HL-60 (cell line): ENCODE measurements at regions not wholly inside any gene's neighbourhood (a gene's known extent, or its start where the extent isn't known, plus 50 kb on each side); places are given as distances from the start of the nearest gene placed in this dataset.

ENCODE experiments used
- DNase-seq, 2 experiments: peaks; one replicate each; pipeline ENCODE4 v3.0.0-alpha.2; 2010 to 2020; ENCODE audit warnings: low read depth in 1 of 2, low spot score in 1 of 2
- H3K27ac ChIP-seq: fragments of 250-450 bp; sonication (Bioruptor Pico); replicated peaks from 2 replicates; pipeline ENCODE4 v1.5.1; 2020; ENCODE audit warnings: mild to moderate bottlenecking, moderate library complexity
- H3K27me3 ChIP-seq: fragments of 250-450 bp; sonication (Bioruptor Pico); 2 replicates; pipeline ENCODE4 v1.5.1; 2021; ENCODE audit warnings: mild to moderate bottlenecking, moderate library complexity; ENCODE audit not compliant: insufficient read depth, poor library complexity, severe bottlenecking
- H3K4me3 ChIP-seq: replicated peaks from 2 replicates; pipeline ENCODE4 v1.5.1; 2011; ENCODE audit warnings: mild to moderate bottlenecking, control low read depth, low read length; ENCODE audit not compliant: insufficient read depth
- GABPA ChIP-seq: IDR thresholded peaks from 2 replicates; pipeline ENCODE4 v1.6.1; 2012; ENCODE audit warnings: low read depth
- POLR2AphosphoS5 ChIP-seq: IDR thresholded peaks from 2 replicates; pipeline ENCODE4 v1.6.1; 2012; ENCODE audit warnings: low read depth
- SPI1 ChIP-seq: IDR thresholded peaks from 2 replicates; pipeline ENCODE4 v1.6.1; 2012; ENCODE audit warnings: low read depth, mild to moderate bottlenecking, borderline replicate concordance
- TF ChIP-seq, protein P1 (sequence below): IDR thresholded peaks from 2 replicates; pipeline ENCODE4 v1.6.1; 2012; ENCODE audit warnings: low read depth; ENCODE audit not compliant: insufficient replicate concordance
- TF ChIP-seq, protein P2 (sequence below): IDR thresholded peaks from one replicate; pipeline ENCODE4 v1.5.1; 2011; ENCODE audit warnings: low read length, control low read depth, inconsistent platforms; ENCODE audit not compliant: insufficient read depth

DNA sequence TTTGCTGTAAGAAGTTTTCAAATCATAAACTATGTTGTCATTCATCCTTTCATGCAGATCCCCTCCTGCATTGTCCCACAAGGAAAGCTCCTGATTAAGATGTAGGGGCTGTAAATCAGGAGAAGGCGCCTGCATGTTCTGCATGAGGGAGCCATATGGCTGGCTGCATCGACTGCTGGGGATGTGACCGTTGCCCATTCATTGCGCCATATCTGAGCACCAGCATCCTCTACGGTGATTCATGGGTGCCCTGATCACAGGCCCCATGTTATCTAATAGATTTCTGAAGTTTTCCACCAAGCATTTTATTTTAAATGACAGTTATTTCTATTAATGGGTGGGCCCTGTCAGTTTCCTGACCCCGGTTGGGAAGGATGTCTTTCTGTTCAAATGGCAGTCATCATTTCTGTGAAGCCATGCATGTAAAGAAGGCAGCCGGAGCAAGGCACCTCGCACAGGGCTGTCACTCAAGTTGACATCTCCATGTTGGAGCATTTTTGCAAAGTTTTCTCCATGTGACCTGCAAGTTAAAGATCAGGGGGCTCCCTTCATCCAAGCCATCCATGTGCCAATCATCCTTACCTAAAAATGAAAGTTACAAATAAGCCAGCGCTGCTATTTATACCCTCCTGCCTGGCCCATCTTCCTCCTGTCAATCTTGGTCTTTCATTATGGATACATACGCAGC, 128.8 kb downstream of the TEX36 start:
- no peak overlapping the region for H3K4me3 ChIP-seq
- H3K27ac ChIP-seq, result no peak overlapping the region
- TF ChIP-seq POLR2AphosphoS5 (no peak), SPI1 (no peak), GABPA (no peak)
- TF ChIP-seq, protein P1, sequence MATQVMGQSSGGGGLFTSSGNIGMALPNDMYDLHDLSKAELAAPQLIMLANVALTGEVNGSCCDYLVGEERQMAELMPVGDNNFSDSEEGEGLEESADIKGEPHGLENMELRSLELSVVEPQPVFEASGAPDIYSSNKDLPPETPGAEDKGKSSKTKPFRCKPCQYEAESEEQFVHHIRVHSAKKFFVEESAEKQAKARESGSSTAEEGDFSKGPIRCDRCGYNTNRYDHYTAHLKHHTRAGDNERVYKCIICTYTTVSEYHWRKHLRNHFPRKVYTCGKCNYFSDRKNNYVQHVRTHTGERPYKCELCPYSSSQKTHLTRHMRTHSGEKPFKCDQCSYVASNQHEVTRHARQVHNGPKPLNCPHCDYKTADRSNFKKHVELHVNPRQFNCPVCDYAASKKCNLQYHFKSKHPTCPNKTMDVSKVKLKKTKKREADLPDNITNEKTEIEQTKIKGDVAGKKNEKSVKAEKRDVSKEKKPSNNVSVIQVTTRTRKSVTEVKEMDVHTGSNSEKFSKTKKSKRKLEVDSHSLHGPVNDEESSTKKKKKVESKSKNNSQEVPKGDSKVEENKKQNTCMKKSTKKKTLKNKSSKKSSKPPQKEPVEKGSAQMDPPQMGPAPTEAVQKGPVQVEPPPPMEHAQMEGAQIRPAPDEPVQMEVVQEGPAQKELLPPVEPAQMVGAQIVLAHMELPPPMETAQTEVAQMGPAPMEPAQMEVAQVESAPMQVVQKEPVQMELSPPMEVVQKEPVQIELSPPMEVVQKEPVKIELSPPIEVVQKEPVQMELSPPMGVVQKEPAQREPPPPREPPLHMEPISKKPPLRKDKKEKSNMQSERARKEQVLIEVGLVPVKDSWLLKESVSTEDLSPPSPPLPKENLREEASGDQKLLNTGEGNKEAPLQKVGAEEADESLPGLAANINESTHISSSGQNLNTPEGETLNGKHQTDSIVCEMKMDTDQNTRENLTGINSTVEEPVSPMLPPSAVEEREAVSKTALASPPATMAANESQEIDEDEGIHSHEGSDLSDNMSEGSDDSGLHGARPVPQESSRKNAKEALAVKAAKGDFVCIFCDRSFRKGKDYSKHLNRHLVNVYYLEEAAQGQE, result no peak
- DNase-seq, result no peak
- H3K27me3 ChIP-seq, result peaks cover 5% of the 10 kb centered on the region

DNA sequence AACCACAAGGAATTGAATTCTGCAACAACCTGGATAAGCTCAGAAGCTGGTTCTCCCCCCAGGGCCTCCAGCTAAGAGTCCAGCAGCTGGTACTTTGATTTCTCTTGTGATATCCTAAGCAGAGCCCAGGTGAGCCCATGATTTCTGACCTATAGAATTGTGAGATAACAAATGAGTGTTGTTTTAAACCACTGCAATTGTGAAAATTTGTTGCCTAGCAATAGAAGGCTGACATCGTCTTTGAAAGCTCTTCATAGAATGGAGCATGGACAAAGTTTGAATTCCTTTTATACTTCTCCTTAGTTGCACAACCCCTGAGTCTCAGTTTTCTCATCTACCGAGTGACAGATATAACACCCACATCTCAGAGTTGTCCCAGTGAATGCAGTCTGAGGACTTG, 129.9 kb downstream of the TEX36 start:
- no peak for DNase-seq
- H3K27ac ChIP-seq, result no peak overlapping the region
- no peak overlapping the region for H3K4me3 ChIP-seq
- peaks cover 5% of the 10 kb centered on the region for H3K27me3 ChIP-seq
- TF ChIP-seq POLR2AphosphoS5, result no peak
- TF ChIP-seq, protein P1, result no peak
- TF ChIP-seq, protein P2, sequence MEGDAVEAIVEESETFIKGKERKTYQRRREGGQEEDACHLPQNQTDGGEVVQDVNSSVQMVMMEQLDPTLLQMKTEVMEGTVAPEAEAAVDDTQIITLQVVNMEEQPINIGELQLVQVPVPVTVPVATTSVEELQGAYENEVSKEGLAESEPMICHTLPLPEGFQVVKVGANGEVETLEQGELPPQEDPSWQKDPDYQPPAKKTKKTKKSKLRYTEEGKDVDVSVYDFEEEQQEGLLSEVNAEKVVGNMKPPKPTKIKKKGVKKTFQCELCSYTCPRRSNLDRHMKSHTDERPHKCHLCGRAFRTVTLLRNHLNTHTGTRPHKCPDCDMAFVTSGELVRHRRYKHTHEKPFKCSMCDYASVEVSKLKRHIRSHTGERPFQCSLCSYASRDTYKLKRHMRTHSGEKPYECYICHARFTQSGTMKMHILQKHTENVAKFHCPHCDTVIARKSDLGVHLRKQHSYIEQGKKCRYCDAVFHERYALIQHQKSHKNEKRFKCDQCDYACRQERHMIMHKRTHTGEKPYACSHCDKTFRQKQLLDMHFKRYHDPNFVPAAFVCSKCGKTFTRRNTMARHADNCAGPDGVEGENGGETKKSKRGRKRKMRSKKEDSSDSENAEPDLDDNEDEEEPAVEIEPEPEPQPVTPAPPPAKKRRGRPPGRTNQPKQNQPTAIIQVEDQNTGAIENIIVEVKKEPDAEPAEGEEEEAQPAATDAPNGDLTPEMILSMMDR, result no peak
- no peak for TF ChIP-seq GABPA
- no peak for TF ChIP-seq SPI1

GRCh38 chr10:125551247-125551646, 131.7 kb downstream of the TEX36 start:
- TF ChIP-seq SPI1 (no peak), POLR2AphosphoS5 (no peak), GABPA (no peak)
- TF ChIP-seq, protein P1, result no peak
- TF ChIP-seq, protein P2, result no peak
- Histone ChIP-seq H3K4me3 (no peak overlapping the region), H3K27me3 (peaks cover under 1% of the 10 kb centered on the region), H3K27ac (no peak overlapping the region)
- peak in 1 of 2 experiments; percentile 16 for DNase-seq

DNA sequence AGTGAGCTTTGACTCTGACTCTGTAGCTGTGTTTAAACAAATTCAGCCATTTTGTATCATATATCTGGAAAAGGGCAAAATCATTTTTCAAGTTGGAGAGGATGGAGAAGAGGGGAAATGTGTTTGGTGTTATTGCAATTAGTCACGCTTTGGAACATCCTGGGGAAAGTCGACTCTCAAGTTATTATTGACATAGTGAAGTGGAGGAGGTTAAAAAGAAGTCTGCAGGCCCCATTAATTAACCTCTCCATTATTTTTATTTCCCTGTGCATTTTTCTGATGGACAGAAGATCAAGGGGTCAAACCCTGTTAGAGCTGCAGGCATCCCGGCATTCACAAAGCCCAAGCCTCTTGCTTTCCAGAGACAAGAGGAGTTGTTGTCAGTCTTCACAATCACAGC, 132.6 kb downstream of the TEX36 start:
- TF ChIP-seq POLR2AphosphoS5 (no peak), SPI1 (no peak), GABPA (no peak)
- TF ChIP-seq, protein P2, result no peak
- TF ChIP-seq, protein P1, result no peak
- Histone ChIP-seq H3K27me3 (no peaks in the 10 kb centered on the region), H3K4me3 (no peak overlapping the region), H3K27ac (no peak overlapping the region)
- no peak for DNase-seq
